IPS-15b (cell line): ENCODE measurements at regions not wholly inside any gene's neighbourhood (a gene's known extent, or its start where the extent isn't known, plus 50 kb on each side); places are given as distances from the start of the nearest gene placed in this dataset.
A peak's percentile ranks its signal among the peaks of the same experiment; 100 is the strongest.
"Not testable (repeated sequence)": the region's sequence is repeated elsewhere in the genome, so short reads cannot be mapped to it uniquely, and the experiment has no call there.

Experiments
- H3K27me3 ChIP-seq: one replicate; pipeline ENCODE4 v1.6.1; 2013; ENCODE audit warnings: low read length; ENCODE audit not compliant: control insufficient read depth, insufficient read depth
- H3K36me3 ChIP-seq: one replicate; pipeline ENCODE4 v1.6.1; 2013; ENCODE audit warnings: low read length; ENCODE audit not compliant: control insufficient read depth, insufficient read depth
- H3K4me1 ChIP-seq: one replicate; pipeline ENCODE4 v1.6.1; 2013; ENCODE audit warnings: mild to moderate bottlenecking, low read length; ENCODE audit not compliant: control insufficient read depth, insufficient read depth
- H3K4me3 ChIP-seq: one replicate; pipeline ENCODE4 v1.5.1; 2013; ENCODE audit warnings: low read depth, low read length
- H3K9ac ChIP-seq: one replicate; pipeline ENCODE4 v1.6.1; 2013; ENCODE audit warnings: low read depth, mild to moderate bottlenecking, low read length
- H3K9me3 ChIP-seq: one replicate; pipeline ENCODE4 v1.6.1; 2013; ENCODE audit warnings: mild to moderate bottlenecking, low read length; ENCODE audit not compliant: control insufficient read depth, insufficient read depth

DNA sequence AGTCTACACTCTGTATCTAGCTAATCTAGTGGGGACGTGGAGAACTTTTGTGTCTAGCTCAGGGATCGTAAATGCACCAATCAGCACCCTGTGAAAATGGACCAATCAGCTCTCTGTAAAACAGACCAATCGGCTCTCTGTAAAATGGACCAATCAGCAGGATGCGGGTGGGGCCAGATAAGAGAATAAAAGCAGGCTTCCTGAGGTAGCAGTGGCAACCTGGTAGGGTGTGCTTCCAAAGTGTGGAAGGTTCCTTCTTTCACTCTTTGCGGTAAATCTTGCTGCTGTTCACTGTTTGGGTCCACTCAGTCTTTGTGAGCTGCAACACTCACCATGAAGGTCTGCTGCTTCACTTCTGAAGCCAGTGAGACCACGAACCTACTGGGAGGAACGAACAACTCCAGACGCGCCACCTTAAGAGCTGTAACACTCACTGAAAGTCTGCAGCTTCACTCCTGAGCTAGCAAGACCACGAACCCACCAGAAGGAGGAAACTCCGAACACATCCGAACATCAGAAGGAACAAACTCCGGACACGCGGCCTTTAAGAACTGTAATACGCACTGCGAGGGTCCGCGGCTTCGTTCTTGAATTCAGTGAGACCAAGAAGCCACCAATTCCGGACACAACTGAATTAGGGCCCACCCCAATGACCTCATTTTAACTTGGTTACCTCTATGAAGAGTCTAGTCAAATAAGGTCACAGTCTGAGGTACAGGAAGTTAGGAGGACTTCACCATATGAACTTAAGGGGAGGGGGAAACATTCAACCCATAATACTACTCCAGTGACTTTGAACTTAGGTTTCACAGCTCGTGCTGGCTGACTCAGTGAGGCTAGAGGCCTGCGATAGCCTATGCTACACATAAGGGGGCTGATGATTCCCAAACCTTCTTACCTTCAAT, 59.8 kb upstream of the LPGAT1 start:
- not testable (repeated sequence) for H3K9me3 ChIP-seq, H3K4me1 ChIP-seq, H3K27me3 ChIP-seq, H3K9ac ChIP-seq, H3K36me3 ChIP-seq
- H3K4me3 ChIP-seq: peak overlapping the region; percentile 42

DNA sequence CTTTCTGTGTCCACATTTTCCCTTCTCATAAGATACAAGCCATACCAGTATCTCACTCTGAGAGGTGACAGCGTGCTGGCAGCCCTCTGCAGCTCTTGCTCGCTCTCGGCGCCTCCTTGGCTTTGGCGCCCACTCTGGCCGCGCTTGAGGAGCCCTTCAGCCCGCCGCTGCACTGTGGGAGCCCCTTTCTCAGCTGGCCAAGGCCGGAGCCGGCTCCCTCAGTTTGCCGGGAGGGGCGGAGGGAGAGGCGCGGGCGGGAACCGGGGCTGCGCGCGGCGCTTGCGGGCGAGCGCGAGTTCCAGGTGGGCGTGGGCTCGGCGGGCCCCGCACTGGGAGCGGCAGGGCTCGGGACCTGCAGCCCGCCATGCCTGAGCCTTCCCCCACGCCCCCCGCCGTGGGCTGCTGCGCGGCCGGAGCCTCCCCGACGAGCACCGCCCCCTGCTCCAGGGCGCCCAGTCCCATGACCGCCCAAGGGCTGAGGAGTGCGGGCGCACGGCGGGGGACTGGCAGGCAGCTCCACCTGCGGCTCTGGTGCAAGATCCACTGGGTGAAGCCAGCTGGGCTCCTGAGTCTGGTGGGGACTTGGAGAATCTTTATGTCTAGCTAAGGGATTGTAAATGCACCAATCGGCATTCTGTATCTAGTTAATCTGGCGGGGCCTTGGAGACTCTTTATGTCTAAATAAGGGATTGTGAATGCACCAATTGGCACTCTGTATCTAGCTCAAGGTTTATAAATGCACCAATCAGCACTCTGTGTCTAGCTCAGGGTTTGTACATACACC, 58.9 kb upstream of the LPGAT1 start:
- not testable (repeated sequence) for H3K9me3 ChIP-seq, H3K27me3 ChIP-seq, H3K4me1 ChIP-seq, H3K36me3 ChIP-seq
- peak overlapping the region; percentile 74 for H3K9ac ChIP-seq
- peak overlapping the region; percentile 42 for H3K4me3 ChIP-seq

DNA sequence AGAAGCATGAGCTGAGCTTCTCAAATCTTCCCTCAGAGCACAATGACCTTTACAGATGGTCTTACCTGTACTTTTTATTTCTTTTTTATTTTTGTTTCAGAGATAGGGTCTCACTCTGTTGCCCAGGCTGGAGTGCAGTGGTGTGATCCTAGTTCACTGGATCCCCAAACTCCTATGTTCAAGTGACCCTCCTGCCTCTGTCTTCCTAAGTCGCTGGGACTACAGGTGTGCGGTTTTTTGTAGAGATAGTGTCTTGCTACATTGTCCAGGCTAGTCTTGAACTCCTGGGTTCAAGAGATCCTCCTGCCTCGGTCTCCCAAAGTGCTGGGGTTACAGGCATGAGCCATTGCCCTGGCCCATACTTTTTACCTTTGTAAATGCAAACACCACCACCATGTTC, 56.0 kb upstream of the LPGAT1 start:
- H3K4me3 ChIP-seq: no peak overlapping the region
- peaks cover 2% of the 10 kb centered on the region for H3K27me3 ChIP-seq
- H3K9me3 ChIP-seq: no peaks in the 10 kb centered on the region
- no peaks in the 10 kb centered on the region for H3K36me3 ChIP-seq
- H3K4me1 ChIP-seq: no peaks in the 10 kb centered on the region
- no peak overlapping the region for H3K9ac ChIP-seq

DNA sequence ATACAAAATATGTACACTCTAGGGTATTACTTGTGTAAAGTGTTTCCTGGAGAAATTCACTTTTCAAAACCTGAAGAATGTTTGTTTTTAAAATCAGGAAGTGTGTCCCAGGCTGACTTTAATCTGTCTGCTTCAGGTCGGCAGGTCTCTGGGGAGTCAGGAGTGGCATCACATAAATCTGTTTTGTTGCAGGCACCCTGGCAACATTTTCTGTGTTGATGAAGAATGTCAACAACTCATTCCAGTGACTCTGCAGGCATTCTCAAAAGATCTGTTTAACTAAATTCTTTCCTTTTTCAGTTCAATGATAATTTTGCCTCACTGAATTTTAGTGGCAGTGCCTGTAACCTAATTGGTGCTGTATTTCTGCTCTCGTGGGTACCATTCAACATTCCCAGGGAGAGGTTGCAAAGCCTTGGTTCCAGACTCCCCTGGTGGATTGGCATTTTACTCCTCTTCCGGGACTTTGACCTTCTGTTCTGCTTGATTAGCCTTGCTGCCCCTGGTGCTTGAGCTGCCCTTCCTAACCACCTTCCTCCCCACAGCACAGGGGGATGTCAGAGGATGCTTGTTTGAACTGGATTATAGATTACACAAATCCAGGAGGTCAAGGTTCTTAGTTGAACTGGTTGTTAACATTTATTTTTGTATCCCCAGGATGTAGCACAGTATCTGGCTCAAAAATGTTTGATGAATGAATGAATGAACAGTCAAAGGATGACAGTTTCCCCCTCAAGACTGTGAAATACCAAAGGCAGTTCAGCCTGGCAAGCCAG, 55.4 kb upstream of the LPGAT1 start:
- peaks cover 2% of the 10 kb centered on the region for H3K27me3 ChIP-seq
- H3K4me1 ChIP-seq: no peaks in the 10 kb centered on the region
- no peaks in the 10 kb centered on the region for H3K9me3 ChIP-seq
- no peak overlapping the region for H3K4me3 ChIP-seq
- no peak overlapping the region for H3K9ac ChIP-seq
- no peaks in the 10 kb centered on the region for H3K36me3 ChIP-seq

DNA sequence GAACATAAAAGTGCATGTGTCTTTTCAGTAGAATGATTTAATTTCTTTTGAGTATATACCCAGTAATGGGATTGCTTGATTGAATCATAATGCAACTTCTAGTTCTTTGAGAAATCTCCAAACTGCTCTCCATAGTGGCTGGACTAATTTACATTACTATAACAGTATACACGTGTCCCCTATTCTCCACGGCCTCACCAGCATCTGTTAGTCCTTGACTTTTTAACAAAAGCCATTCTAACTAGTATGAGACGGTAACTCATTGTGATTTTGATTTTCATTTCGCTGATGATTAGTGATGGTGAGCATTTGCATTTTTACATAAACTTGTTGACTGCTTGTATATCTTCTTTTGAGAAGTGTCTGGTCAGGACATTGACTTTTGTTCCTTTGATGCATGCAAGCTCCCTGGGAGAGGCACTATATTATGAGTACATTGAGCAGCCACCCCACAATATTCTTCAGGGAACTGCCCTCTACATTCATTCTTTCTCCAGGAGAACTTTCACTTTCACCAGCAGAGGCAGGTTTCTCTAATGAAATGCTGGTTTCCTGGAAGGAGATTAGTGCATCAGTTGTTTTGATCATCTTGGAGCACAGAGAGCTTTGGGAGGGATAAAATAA, 51.9 kb upstream of the LPGAT1 start:
- no peak overlapping the region for H3K9ac ChIP-seq
- no peaks in the 10 kb centered on the region for H3K9me3 ChIP-seq
- no peaks in the 10 kb centered on the region for H3K36me3 ChIP-seq
- no peaks in the 10 kb centered on the region for H3K4me1 ChIP-seq
- H3K4me3 ChIP-seq: no peak overlapping the region
- H3K27me3 ChIP-seq: no peaks in the 10 kb centered on the region
